H1 (cell line): ENCODE measurements at regions not wholly inside any gene's neighbourhood (a gene's known extent, or its start where the extent isn't known, plus 50 kb on each side); places are given as distances from the start of the nearest gene placed in this dataset.

Experiments
- CTCF ChIA-PET: fragments of 300-600 bp; sonication (Branson Sonifier 250); formaldehyde crosslinking; loops from one replicate; lab custom pipeline; 2021; ENCODE audit not compliant: partially characterized antibody; lab: Charles Lee
- POLR2A ChIA-PET: fragments of 300-600 bp; sonication (Branson Sonifier 250); formaldehyde crosslinking; loops from one replicate; lab custom pipeline; 2021; ENCODE audit warnings: inconsistent platforms; ENCODE audit not compliant: partially characterized antibody; lab: Charles Lee
- DNase-seq, 2 experiments: peaks; one replicate each; pipeline versions ENCODE4 v3.0.0 to v3.0.0-alpha.2; 2010 to 2022; ENCODE audit warnings: low spot score in 2 of 2, low read depth in 1 of 2, mixed read lengths in 1 of 2
- FAIRE-seq: peaks from 2 replicates; lab custom pipeline; 2011; peaks lifted over from hg19 to GRCh38; lab: Jason Lieb, UNC
- H2AFZ ChIP-seq: 2 replicates; pipeline ENCODE4 v1.8.1; 2012; ENCODE audit warnings: low read length, inconsistent platforms
- H2AK5ac ChIP-seq: 2 replicates; pipeline ENCODE4 v1.6.1; 2013; ENCODE audit warnings: low read depth, low read length
- H2BK120ac ChIP-seq: replicated peaks from 2 replicates; pipeline ENCODE3; 2013; ENCODE audit warnings: low read depth, low read length, inconsistent platforms
- H2BK12ac ChIP-seq: 2 replicates; pipeline ENCODE4 v1.6.1; 2013; ENCODE audit warnings: low read depth, low read length
- H2BK15ac ChIP-seq: 2 replicates; pipeline ENCODE4 v1.6.1; 2013; ENCODE audit warnings: low read length
- H2BK20ac ChIP-seq: 2 replicates; pipeline ENCODE4 v1.6.1; 2013; ENCODE audit warnings: low read length
- H2BK5ac ChIP-seq: 2 replicates; pipeline ENCODE4 v1.6.1; 2013; ENCODE audit warnings: low read depth, low read length
- H3K14ac ChIP-seq: 2 replicates; pipeline ENCODE4 v1.6.1; 2013; ENCODE audit warnings: inconsistent platforms; ENCODE audit not compliant: insufficient read length
- H3K18ac ChIP-seq: 2 replicates; pipeline ENCODE4 v1.6.1; 2013; ENCODE audit warnings: low read length; ENCODE audit errors: extremely low read depth
- H3K23ac ChIP-seq: 2 replicates; pipeline ENCODE4 v1.6.1; 2013; ENCODE audit warnings: inconsistent platforms; ENCODE audit not compliant: insufficient read length
- H3K23me2 ChIP-seq: 2 replicates; pipeline ENCODE4 v1.6.1; 2013; ENCODE audit warnings: low read depth, low read length
- H3K27ac ChIP-seq: 2 replicates; pipeline ENCODE4 v1.6.1; 2011; ENCODE audit warnings: low read depth, low read length, inconsistent platforms
- H3K27me3 ChIP-seq, 4 experiments: replicated peaks in 1 of 4; 1 replicate in 1 of 4; 2 replicates in 3 of 4; pipeline versions ENCODE4 v1.6.1 to v1.8.1; 2011 to 2013; ENCODE audit warnings: low read length in 3 of 4, mild to moderate bottlenecking in 3 of 4, inconsistent platforms in 2 of 4, mixed read lengths in 2 of 4, moderate library complexity in 1 of 4; ENCODE audit not compliant: control insufficient read depth in 3 of 4, insufficient read depth in 3 of 4; ENCODE audit errors: extremely low read depth in 1 of 4
- H3K36me3 ChIP-seq, 4 experiments: 2 replicates each; pipeline versions ENCODE4 v1.6.1 to v1.8.1; 2011 to 2013; ENCODE audit warnings: mild to moderate bottlenecking in 4 of 4, low read length in 3 of 4, moderate library complexity in 2 of 4, control low read depth in 1 of 4, inconsistent platforms in 1 of 4; ENCODE audit not compliant: insufficient read depth in 4 of 4, control insufficient read depth in 2 of 4
- H3K4ac ChIP-seq: replicated peaks from 2 replicates; pipeline ENCODE3; 2013; ENCODE audit warnings: low read length, low read depth, mixed read lengths, inconsistent platforms; ENCODE audit not compliant: insufficient read length
- H3K4me1 ChIP-seq, 4 experiments: replicated peaks in 1 of 4; 1 replicate in 1 of 4; 2 replicates in 3 of 4; pipeline versions ENCODE4 v1.6.1 to v1.8.1; 2011 to 2013; ENCODE audit warnings: low read length in 3 of 4, inconsistent platforms in 2 of 4, mixed read lengths in 1 of 4; ENCODE audit not compliant: insufficient read depth in 4 of 4, control insufficient read depth in 3 of 4
- H3K4me2 ChIP-seq, 2 experiments: 2 replicates each; pipeline versions ENCODE4 v1.6.1 to v1.8.1; 2011 to 2013; ENCODE audit warnings: low read depth in 2 of 2, low read length in 2 of 2, control low read depth in 1 of 2, inconsistent platforms in 1 of 2, mild to moderate bottlenecking in 1 of 2; ENCODE audit not compliant: insufficient read depth in 1 of 2
- H3K4me3 ChIP-seq, 4 experiments: fragments of 200-600, 300-600 bp in 1 of 4; sonication (generic), shearing (Covaris generic), sonication (Bioruptor Twin) in 1 of 4; 2 replicates each; pipeline versions ENCODE4 v1.5.1 to v1.8.1; 2011 to 2016; ENCODE audit warnings: low read length in 4 of 4, low read depth in 3 of 4, control low read depth in 2 of 4, inconsistent platforms in 2 of 4, mild to moderate bottlenecking in 2 of 4, mixed read lengths in 1 of 4, moderate library complexity in 1 of 4; ENCODE audit not compliant: insufficient read depth in 2 of 4; ENCODE audit errors: extremely low read depth in 1 of 4
- H3K56ac ChIP-seq: replicated peaks from 2 replicates; pipeline ENCODE3; 2013; ENCODE audit warnings: low read depth, mild to moderate bottlenecking, mixed read lengths, low read length, inconsistent platforms; ENCODE audit not compliant: insufficient read length
- H3K79me1 ChIP-seq: 2 replicates; pipeline ENCODE4 v1.6.1; 2013; ENCODE audit warnings: low read depth, low read length, control low read depth
- H3K79me2 ChIP-seq, 2 experiments: 2 replicates each; pipeline versions ENCODE4 v1.6.1 to v1.8.1; 2012 to 2013; ENCODE audit warnings: low read length in 2 of 2, mild to moderate bottlenecking in 2 of 2, inconsistent platforms in 1 of 2; ENCODE audit not compliant: insufficient read depth in 2 of 2, control insufficient read depth in 1 of 2
- H3K9ac ChIP-seq, 4 experiments: replicated peaks in 1 of 4; 1 replicate in 1 of 4; 2 replicates in 3 of 4; pipeline versions ENCODE4 v1.6.1 to v1.8.1; 2011 to 2013; ENCODE audit warnings: low read depth in 3 of 4, low read length in 3 of 4, control low read depth in 2 of 4, mild to moderate bottlenecking in 2 of 4, moderate library complexity in 2 of 4, inconsistent platforms in 1 of 4; ENCODE audit errors: extremely low read depth in 1 of 4
- H3K9me3 ChIP-seq, 2 experiments: 2 replicates each; pipeline versions ENCODE4 v1.6.1 to v1.8.1; 2012 to 2013; ENCODE audit warnings: mild to moderate bottlenecking in 2 of 2, moderate library complexity in 2 of 2, control low read depth in 1 of 2, inconsistent platforms in 1 of 2, low read depth in 1 of 2, low read length in 1 of 2, mixed read lengths in 1 of 2; ENCODE audit not compliant: insufficient read depth in 2 of 2
- H4K20me1 ChIP-seq, 2 experiments: replicated peaks in 1 of 2; 2 replicates each; pipeline versions ENCODE3 to v1.8.1; 2011 to 2013; ENCODE audit warnings: inconsistent platforms in 2 of 2, low read length in 2 of 2, mild to moderate bottlenecking in 1 of 2; ENCODE audit not compliant: insufficient read depth in 2 of 2, control insufficient read depth in 1 of 2
- H4K5ac ChIP-seq: 2 replicates; pipeline ENCODE4 v1.6.1; 2013; ENCODE audit warnings: low read length, low read depth, mixed read lengths, inconsistent platforms; ENCODE audit not compliant: insufficient read length
- H4K8ac ChIP-seq: 2 replicates; pipeline ENCODE4 v1.8.0; 2013; ENCODE audit warnings: mild to moderate bottlenecking, moderate library complexity, low read length, inconsistent platforms; ENCODE audit not compliant: insufficient read depth; ENCODE audit errors: extremely low read depth
- H4K91ac ChIP-seq: replicated peaks from 2 replicates; pipeline ENCODE3; 2013; ENCODE audit warnings: low read length, mixed read lengths, inconsistent platforms; ENCODE audit not compliant: insufficient read length
- BCL11A ChIP-seq, 2 experiments: IDR thresholded peaks; one replicate each; pipeline ENCODE4 v1.6.1; 2011; ENCODE audit warnings: low read depth in 2 of 2, low read length in 2 of 2, mild to moderate bottlenecking in 2 of 2
- BRCA1 ChIP-seq: IDR thresholded peaks from 2 replicates; pipeline ENCODE4 v1.6.1; 2012; ENCODE audit warnings: low read depth, low read length, improper control_type of control experiment
- CHD1 ChIP-seq: IDR thresholded peaks from 2 replicates; pipeline ENCODE4 v1.6.1; 2012; ENCODE audit warnings: low read depth, low read length, improper control_type of control experiment
- CHD2 ChIP-seq: IDR thresholded peaks from 2 replicates; pipeline ENCODE4 v1.6.1; 2012; ENCODE audit warnings: low read length, improper control_type of control experiment
- NANOG ChIP-seq: IDR thresholded peaks from 2 replicates; pipeline ENCODE4 v1.6.1; 2011; ENCODE audit warnings: low read length, low read depth, mild to moderate bottlenecking, inconsistent platforms; ENCODE audit not compliant: insufficient read depth, poor library complexity, severe bottlenecking
- RBBP5 ChIP-seq: IDR thresholded peaks from 2 replicates; pipeline ENCODE4 v1.7.1; 2012; ENCODE audit warnings: low read depth, mild to moderate bottlenecking, inconsistent platforms, low read length, moderate library complexity, borderline replicate concordance
- RNF2 ChIP-seq: fragments of 200-900, 300-1000 bp; sonication (generic); IDR thresholded peaks from 2 replicates; pipeline ENCODE4 v1.7.1; 2016; ENCODE audit warnings: borderline replicate concordance, low read depth, mild to moderate bottlenecking, antibody characterized with exemption, low read length; ENCODE audit not compliant: poor library complexity, severe bottlenecking; ENCODE audit errors: missing control alignments
- RXRA ChIP-seq: IDR thresholded peaks from 2 replicates; pipeline ENCODE4 v1.6.1; 2011; ENCODE audit warnings: low read depth, mild to moderate bottlenecking, low read length, moderate library complexity; ENCODE audit not compliant: insufficient read depth
- SIN3A ChIP-seq, 2 experiments: IDR thresholded peaks in 1 of 2; conservative IDR thresholded peaks in 1 of 2; 2 replicates each; pipeline ENCODE4 v1.6.1; 2011 to 2012; ENCODE audit warnings: low read length in 2 of 2, improper control_type of control experiment in 1 of 2, low read depth in 1 of 2, mild to moderate bottlenecking in 1 of 2
- SIX5 ChIP-seq: IDR thresholded peaks from 2 replicates; pipeline ENCODE4 v1.6.1; 2011; ENCODE audit warnings: mild to moderate bottlenecking, low read depth, low read length
- SP2 ChIP-seq: IDR thresholded peaks from 2 replicates; pipeline ENCODE4 v1.6.1; 2012; ENCODE audit warnings: mild to moderate bottlenecking, low read length, inconsistent platforms
- SUZ12 ChIP-seq: fragments of 200-600 bp; sonication (generic); IDR thresholded peaks from 2 replicates; pipeline ENCODE4 v1.6.1; 2012; ENCODE audit warnings: mild to moderate bottlenecking, inconsistent platforms, low read length, moderate library complexity, mixed read lengths
- USF2 ChIP-seq: IDR thresholded peaks from 2 replicates; pipeline ENCODE4 v1.6.1; 2011; ENCODE audit warnings: low read length, improper control_type of control experiment

GRCh38 chr13:80883545-80883944 lies 542.6 kb upstream of the SPRY2 start:
- Histone ChIP-seq H2AK5ac (no peak overlapping the region), H3K4ac (no peak overlapping the region), H3K79me2 (no peaks in the 10 kb centered on the region), H3K23me2 (no peaks in the 10 kb centered on the region), H4K20me1 (no peaks in the 10 kb centered on the region), H4K5ac (no peak overlapping the region), H3K56ac (no peak overlapping the region), H2BK15ac (no peak overlapping the region), H3K23ac (no peak overlapping the region), H2BK5ac (no peak overlapping the region), H3K9ac (no peak overlapping the region), H3K4me3 (no peak overlapping the region), H3K36me3 (no peaks in the 10 kb centered on the region), H3K79me1 (no peaks in the 10 kb centered on the region), H3K27ac (no peak overlapping the region), H2BK120ac (no peak overlapping the region), H4K8ac (no peak overlapping the region), H4K91ac (no peak overlapping the region), H3K27me3 (peaks cover 0 to 1% (median 0%) of the 10 kb centered on the region in 4 experiments; a peak in 2 of 7 replicates), H3K4me1 (peaks cover 0 to 4% (median under 1%) of the 10 kb centered on the region in 4 experiments; a peak in 2 of 7 replicates), H3K18ac (no peak overlapping the region), H3K4me2 (no peak overlapping the region), H2AFZ (no peak overlapping the region), H3K14ac (no peak overlapping the region), H2BK20ac (no peak overlapping the region), H3K9me3 (no peaks in the 10 kb centered on the region), H2BK12ac (no peak overlapping the region)
- ChIA-PET CTCF (interaction anchor here (1.0 kb wide), 1 partner anchor 95 kb away, joined by 3 read pairs; no protein-coding TSS in a partner anchor), POLR2A (no interaction called here)
- TF ChIP-seq USF2 (no peak), SUZ12 (no peak), RBBP5 (no peak), NANOG (no peak), SIN3A (conservative IDR thresholded peaks at IDR 0.05 in 1 of 2, IDR thresholded peaks at IDR 0.05 in 1 of 2; ENCODE audit: low read depth in 1 of 2, low read length in 2 of 2) (no peak), CHD2 (no peak), CHD1 (no peak), RNF2 (no peak), BRCA1 (no peak), SIX5 (no peak), SP2 (no peak), RXRA (no peak), BCL11A (IDR thresholded peaks at IDR 0.05; ENCODE audit: low read depth in 2 of 2, low read length in 2 of 2) (no peak)
- DNase-seq (no peak), FAIRE-seq (no peak)
